ENCODE measurements at regions not wholly inside any gene's neighbourhood (a gene's known extent, or its start where the extent isn't known, plus 50 kb on each side); places are given as distances from the start of the nearest gene placed in this dataset.

- Mint-ChIP-seq H3K27me3 (ENCODE audit: low read depth in 3 of 3) (peaks cover 0 to 2% (median 0%) of the 10 kb centered on the region in 3 donors), H3K27ac (no peak overlapping the region), H3K36me3 (no peaks in the 10 kb centered on the region), H3K4me1 (peaks cover 4% of the 10 kb centered on the region), H3K9me3 (no peaks in the 10 kb centered on the region), H3K4me3 (no peak overlapping the region)
- Histone ChIP-seq H3K27ac (ENCODE audit: low read depth in 1 of 2, low read length in 2 of 2) (no peak overlapping the region), H3K36me3 (replicated peaks in 1 of 2; ENCODE audit: control insufficient read depth in 1 of 2, insufficient read depth in 2 of 2, low read length in 2 of 2) (no peaks in the 10 kb centered on the region), H3K4me2 (replicated peaks; ENCODE audit: extremely low read depth, low read length, poor library complexity, severe bottlenecking) (no peak overlapping the region), H3K9me3 (replicated peaks in 1 of 2; ENCODE audit: control insufficient read depth in 1 of 2, insufficient read depth in 1 of 2, low read length in 2 of 2) (no peaks in the 10 kb centered on the region), H3K27me3 (ENCODE audit: control insufficient read depth in 2 of 2, insufficient read depth in 2 of 2, low read length in 2 of 2) (no peaks in the 10 kb centered on the region), H3K79me2 (ENCODE audit: insufficient read depth, low read length) (no peaks in the 10 kb centered on the region), H3K9ac (ENCODE audit: insufficient read depth, low read length, poor library complexity, severe bottlenecking) (no peak overlapping the region), H4K20me1 (ENCODE audit: insufficient read depth, low read length) (no peaks in the 10 kb centered on the region), H3K4me1 (ENCODE audit: control insufficient read depth in 1 of 2, insufficient read depth in 2 of 2, low read length in 2 of 2) (no peaks in the 10 kb centered on the region), H3K4me3 (replicated peaks in 1 of 3; ENCODE audit: low read depth in 2 of 3, low read length in 3 of 3) (no peak overlapping the region), H2AFZ (ENCODE audit: insufficient read depth, low read depth, low read length, poor library complexity, severe bottlenecking) (no peak overlapping the region)
- TF ChIP-seq CTCF (IDR thresholded peaks at IDR 0.05), result no peak
- no CpG with 5 or more reads among the region's 2 CpGs for WGBS (ENCODE audit: insufficient coverage)
- intact Hi-C loops (cut with micrococcal nuclease), result no loop called here
- no peak for DNase-seq
Measured at GRCh38 chr1:116821763-116822162, 67.5 kb downstream of the CD2 start.

GRCh38 chr1:116824631-116825206 is 70.5 kb downstream of the CD2 start:
- Mint-ChIP-seq H3K4me3 (no peak overlapping the region), H3K27me3 (ENCODE audit: low read depth in 3 of 3) (peaks cover 0 to 2% (median 0%) of the 10 kb centered on the region in 3 donors), H3K4me1 (peaks cover 9% of the 10 kb centered on the region), H3K27ac (no peak overlapping the region), H3K36me3 (no peaks in the 10 kb centered on the region), H3K9me3 (peaks cover 0 to 3% (median 0%) of the 10 kb centered on the region in 7 donors)
- Histone ChIP-seq H3K36me3 (replicated peaks in 1 of 2; ENCODE audit: control insufficient read depth in 1 of 2, insufficient read depth in 2 of 2, low read length in 2 of 2) (no peaks in the 10 kb centered on the region), H2AFZ (ENCODE audit: insufficient read depth, low read depth, low read length, poor library complexity, severe bottlenecking) (no peak overlapping the region), H3K9me3 (replicated peaks in 1 of 2; ENCODE audit: control insufficient read depth in 1 of 2, insufficient read depth in 1 of 2, low read length in 2 of 2) (no peaks in the 10 kb centered on the region), H3K9ac (ENCODE audit: insufficient read depth, low read length, poor library complexity, severe bottlenecking) (no peak overlapping the region), H3K4me2 (replicated peaks; ENCODE audit: extremely low read depth, low read length, poor library complexity, severe bottlenecking) (no peak overlapping the region), H3K4me1 (ENCODE audit: control insufficient read depth in 1 of 2, insufficient read depth in 2 of 2, low read length in 2 of 2) (peaks cover 0 to 4% of the 10 kb centered on the region in 2 donors), H3K27me3 (ENCODE audit: control insufficient read depth in 2 of 2, insufficient read depth in 2 of 2, low read length in 2 of 2) (no peaks in the 10 kb centered on the region), H3K79me2 (ENCODE audit: insufficient read depth, low read length) (no peaks in the 10 kb centered on the region), H3K27ac (ENCODE audit: low read depth in 1 of 2, low read length in 2 of 2) (no peak overlapping the region), H4K20me1 (ENCODE audit: insufficient read depth, low read length) (no peaks in the 10 kb centered on the region), H3K4me3 (replicated peaks in 1 of 3; ENCODE audit: low read depth in 2 of 3, low read length in 3 of 3) (no peak overlapping the region)
- intact Hi-C loops (cut with micrococcal nuclease), result no loop called here
- WGBS (ENCODE audit: insufficient coverage), result 88% methylated on average over 5 of the region's 5 CpGs
- DNase-seq, result no peak
- TF ChIP-seq CTCF (IDR thresholded peaks at IDR 0.05), result no peak

All from CD14-positive monocyte (primary cell).